HG03066 (cell line): ENCODE measurements at regions not wholly inside any gene's neighbourhood (a gene's known extent, or its start where the extent isn't known, plus 50 kb on each side); places are given as distances from the start of the nearest gene placed in this dataset.

Source experiments
- ATAC-seq: cut with Tn5 transposase; IDR thresholded peaks from one replicate; pipeline ENCODE4 v1.9.1; 2021; ENCODE audit warnings: low read depth; ENCODE audit not compliant: unreplicated experiment

DNA sequence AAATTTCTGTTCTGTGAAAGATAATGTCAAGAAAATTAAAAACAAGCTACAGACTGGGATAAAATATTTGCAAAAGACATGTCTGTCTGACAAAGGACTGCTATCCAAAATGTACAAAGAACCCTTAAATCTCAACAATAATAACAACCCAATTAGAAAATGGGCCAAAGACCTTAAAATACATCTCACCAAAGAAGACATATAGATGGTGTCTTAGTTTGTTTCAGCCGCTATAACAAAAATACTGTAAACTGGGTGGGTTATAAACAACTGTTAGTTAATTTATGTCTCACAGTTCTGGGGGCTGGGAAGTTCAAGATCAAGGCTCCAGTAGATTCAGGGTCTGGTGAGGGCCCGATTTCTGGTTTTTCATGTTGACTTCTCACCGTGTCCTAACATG lies 106.2 kb upstream of the AGTR1 start:
- ATAC-seq, result no peak

DNA sequence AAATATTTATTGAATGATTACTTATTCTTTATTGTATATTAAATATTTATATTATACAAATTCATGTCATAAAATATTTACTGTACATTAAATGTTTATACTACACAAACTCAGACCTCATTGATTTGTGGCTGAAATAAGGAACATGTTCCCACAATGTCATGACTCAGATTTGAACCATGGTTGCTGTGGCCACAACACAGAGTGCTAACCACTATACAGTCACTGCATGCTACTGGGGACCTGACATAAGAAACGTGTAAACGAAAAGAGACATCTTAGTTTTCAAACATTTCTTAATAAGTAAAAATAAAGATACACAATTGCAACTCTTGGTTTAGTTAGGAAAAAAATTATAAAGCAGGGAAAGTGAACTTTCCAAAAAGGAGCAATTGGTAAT lies 99.1 kb upstream of the AGTR1 start:
- no peak for ATAC-seq

DNA sequence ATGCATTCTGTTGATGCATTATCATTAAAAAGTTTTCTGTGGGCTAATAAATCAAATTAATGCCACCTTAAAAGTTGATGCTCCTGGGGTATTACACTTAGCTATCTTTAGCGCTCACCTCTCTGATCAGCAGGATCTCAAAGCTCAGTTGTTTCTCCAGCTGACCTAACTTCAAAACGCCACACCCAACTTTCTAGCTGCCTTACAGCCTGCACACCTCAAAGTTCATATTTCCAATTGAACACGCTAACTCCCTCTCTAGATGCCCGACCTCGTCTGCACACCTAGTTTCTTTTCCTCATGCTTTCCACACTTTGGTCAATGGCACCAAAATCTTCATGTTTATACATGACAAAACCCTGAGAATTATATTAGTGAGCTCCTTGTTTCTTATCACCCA lies 98.2 kb upstream of the AGTR1 start:
- ATAC-seq, result no peak

DNA sequence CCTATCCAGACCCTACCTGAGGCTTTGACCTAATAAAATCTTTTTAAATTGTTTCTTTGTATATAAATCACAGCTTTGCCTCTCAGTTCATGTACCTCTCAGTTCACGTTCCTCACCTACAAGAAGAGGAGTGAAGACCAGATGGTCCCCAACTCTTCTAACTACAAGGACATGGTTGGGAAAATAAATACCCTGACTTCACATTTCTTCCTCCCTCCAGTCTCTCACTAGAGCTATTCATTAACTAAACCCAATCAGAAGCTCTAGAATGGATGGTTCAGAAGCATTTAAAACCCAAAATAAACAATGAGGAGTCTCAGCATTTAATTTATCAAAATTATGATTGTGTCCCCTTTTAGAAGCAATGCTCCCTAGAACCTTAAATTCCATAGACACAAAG lies 97.3 kb upstream of the AGTR1 start:
- ATAC-seq, result no peak

DNA sequence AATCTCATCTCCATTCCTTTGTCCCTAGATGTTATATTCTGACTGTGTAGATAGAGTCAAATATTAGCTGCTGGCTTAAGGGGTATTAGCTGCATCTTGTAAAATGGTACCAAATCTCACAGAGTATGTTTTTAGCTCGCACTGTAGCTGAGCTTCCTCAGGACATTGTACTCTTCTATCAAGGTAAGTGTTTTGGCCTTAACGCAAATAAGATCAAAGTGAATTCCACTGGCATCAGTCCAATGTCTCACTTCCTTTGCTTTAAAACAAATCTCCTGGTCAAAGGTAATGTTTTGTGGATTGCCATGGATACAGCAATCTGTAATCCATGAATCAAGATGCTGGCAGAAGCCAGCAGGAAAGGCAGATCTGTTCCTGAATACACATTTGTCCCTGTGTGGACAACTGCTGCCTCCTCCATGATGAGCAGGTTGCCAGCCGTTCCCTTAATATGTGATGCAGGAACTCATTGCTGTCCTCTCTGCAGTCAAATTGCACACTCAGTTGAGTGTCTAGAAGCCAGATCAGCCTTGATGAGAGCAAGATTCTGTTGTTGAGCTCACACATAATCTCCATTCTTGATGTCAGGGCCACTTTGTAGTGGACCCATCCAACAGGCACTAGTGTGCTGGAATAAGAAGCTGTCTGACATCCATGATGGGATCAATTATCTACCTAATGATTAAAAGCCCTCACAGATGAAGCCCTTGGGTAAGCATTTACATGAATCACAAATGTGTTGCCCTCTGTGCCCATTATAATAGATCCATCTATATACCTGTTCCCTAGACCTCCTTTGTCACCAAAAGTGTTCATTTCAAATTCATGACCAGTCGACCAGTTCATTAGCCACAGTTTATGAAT lies 96.6 kb upstream of the AGTR1 start:
- ATAC-seq, result no peak

DNA sequence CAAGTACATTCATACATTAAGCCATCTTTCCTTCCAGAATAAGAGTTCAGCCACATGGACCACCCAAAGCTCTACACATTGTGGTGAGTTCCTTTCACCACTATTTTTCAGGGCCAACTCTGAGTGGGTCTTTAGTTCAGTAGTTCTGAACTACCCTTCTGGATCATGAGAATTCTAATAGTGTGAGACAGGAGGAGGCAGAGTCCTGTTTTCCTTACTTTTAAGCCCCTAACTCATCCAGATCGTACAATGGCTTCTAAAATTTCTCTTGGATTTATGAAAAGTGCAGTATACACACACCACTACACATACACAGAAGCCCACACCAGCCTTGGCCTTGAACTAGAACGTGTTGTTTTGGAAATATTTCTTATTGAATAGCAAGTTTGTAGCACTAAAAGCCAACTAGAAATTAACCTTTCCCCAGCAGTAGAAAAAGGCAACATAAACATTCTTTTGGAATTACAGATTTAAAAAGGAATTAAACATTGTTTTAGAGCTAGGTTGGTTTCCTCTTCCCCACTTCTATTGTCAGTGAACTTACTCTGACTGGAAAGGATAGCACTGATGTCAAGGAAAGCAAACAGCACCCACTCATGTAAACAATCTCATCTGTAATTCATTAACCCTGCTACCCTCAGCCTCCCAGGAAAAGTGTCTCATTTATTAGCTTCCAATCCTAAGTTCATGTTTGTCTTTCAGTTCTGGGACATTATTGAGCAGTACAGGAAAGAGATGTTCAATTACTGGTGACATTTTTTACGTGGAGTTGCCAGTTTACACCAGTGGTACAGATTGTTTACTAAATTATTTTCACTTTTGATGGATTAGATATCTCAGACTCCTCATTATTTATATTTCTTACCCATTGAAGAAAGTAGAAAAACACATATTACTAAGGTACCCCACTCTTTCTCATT lies 95.7 kb upstream of the AGTR1 start:
- ATAC-seq, result no peak

DNA sequence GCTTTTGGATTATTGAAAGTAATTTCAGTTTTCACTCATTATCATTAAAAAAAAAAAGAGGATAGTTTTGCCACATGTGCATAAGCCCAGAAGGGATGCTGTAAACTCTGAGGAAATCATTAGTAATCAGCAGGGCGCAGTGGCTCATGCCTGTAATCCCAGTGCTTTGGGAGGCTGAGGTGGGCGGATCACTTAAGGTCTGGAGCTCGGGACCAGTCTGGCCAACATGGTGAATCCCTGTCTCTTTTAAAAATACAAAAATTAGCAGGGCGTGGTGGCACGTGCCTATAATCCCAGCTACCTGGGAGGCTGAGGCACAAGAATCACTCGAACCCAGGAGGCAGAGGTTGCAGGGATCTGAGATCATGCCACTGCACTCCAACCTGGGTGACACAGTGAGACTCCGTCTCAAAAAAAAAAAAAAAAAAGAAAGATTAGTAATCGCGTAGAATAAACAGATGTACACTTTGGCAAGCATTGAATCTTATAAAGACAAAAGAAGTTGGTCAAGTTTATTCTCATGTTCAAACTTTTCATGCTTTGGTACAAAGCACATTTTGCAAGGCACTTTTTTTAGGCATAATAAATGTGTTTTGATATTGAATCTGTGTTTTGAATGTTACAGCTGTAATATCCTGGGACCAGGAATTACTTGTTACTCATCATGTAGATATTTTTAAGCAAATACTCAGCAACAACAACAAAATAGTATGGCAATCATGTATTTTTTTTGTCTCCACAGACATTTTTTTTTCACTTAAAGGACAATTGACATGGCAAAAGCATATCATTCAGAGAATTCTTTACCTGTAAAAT lies 93.2 kb upstream of the AGTR1 start:
- ATAC-seq, result no peak

DNA sequence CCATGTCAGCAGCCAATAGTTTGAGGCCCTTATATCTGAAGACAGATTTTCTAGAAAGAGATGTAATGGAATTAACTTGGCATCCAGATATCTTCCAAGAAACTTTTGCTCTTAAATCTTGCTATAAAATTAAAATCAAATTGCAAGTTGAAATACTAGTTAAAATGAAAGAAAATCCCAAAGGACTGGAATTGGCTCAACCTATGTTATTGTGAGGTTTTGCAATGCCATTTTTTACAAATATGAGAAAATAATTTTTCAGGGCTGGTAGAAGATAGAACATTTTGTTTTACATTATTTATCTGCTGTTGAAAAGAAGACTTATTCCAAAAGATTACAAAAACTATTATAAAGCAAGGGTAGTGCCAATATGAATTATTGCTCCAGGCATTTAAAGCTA lies 92.2 kb upstream of the AGTR1 start:
- ATAC-seq, result no peak

DNA sequence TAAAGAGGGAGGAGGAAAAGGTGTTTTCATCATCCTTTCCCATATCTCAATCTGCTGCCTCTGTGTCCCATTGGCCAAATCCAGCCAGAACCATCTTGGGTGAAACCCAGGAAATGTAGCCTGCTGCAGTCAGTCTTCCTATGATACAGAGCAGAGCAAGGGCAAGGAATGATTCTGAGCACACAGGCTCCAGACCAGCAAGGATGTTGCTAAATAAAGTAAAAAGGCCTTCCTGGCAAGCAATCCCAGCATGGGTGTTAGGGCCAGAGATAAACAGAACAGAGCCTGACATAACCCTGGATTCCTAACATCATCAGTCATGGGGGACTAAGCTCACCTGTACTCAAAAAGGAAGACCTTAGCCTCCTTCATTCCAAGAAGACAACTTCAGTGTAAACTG lies 90.7 kb upstream of the AGTR1 start:
- ATAC-seq, result no peak

DNA sequence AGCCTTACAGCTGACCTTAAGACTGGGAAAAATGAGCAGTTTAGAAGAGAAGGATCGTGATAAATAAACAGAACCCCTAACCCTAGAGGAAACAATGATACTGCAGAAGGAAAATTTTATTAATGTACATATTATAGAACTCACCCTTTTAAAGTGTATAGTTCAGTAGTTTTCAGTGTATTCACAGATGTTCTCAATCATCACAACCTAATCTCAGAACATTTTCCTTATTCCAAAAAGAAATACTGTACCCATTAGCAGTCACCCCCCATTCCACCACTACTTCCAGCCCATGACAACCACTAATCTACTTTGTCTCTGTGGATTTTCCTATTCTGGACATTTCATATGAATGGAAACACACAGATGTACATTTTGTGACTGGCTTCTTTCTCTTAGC lies 90.2 kb upstream of the AGTR1 start:
- no peak for ATAC-seq

DNA sequence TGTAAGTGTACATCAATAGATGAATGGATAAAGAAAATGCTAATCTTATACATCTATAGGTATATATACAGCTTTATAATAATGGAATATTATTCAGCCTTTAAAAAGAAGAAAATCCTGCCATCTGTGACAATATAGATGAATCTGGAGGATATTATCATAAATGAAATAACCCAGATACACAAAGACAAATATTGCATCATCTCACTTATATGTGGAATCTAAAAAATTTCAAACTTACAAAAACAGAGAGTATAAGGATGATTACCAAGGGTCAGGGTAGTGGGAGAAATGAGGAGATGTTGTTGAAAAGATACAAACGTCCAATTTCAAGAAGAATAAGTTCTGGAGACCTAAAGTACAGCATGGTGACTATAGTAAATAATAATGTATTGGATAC lies 85.4 kb upstream of the AGTR1 start:
- no peak for ATAC-seq

DNA sequence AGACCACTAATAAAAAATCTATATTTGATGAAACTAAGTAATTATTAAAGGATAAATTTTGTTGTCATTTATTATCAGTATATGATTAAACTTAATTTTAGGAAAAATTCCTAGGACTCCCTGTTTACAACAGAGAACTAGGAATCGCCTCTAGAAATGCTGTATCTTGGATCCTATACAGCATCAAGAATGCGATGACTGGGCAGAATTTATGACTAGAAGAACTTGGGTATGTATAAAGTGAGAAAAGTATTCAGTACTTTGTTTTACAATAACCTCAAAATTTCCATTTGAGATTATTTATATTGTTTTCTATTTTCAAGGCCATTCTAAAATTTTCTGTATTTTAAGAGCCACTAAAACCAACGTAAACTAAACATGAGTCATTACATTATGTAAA lies 82.3 kb upstream of the AGTR1 start:
- ATAC-seq, result no peak

DNA sequence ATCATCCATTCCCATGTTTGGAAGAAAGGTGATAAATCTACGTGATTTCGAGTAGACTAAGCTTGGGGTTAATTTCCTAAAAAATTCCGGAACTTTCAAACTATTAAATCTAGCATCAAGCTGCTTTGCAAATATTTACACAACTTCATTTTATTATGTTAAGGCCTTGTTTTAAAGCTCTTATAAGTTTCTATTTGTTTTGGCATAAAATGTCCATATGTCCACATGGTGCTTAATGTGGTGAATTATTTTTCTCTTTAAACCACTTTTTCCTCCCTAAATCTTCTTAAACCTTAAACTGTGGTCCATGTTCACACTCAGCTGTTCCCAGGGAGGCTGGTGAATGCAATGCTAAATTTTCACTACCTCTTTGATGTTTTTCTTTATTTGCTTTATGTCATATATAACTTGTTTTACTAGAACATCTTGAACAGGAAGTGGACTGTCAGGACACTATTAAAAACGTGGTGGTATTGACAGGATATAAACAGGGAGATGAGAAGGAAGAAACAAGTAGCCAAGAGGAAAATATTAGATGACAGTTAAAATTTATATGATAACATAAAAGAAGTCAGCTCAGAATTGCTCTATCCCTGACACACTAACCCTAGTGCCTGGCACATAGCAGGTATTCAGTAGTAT lies 72.5 kb upstream of the AGTR1 start:
- ATAC-seq, result no peak

DNA sequence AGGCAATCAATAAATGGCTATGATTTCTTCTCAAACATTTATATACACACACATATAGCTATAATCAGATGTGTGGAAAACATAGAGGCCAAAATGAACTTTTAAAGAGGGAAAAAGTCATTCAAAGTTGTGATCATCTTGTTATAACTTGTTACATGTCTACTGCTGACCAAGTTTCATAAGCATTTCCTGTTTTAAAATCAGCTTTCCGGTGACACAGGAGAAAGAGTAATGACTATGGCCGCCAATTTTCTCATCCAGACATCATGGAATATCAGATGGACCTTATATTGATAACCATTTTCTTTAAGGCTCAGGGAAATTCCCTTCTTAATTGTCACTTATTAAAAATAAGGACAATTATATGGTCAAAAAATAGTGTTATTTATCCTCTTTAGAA lies 71.7 kb upstream of the AGTR1 start:
- no peak for ATAC-seq

DNA sequence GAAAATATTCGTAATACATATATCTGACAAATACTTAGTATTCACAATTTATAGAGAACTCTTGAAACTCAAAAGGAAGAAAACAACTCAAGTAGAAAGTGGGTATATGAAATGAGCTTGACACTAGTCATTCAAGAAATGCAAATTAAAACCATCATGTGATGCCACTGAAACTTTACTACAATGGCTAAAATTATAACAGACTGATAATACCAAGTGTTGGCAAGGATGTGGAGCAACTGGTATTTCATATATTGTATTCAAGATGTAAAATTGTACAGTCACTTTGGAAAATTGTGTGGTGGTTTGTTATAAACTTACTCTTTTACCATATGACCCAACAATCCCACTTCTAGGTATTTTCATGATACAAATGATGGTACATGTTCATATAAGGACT lies 68.7 kb upstream of the AGTR1 start:
- ATAC-seq, result no peak

DNA sequence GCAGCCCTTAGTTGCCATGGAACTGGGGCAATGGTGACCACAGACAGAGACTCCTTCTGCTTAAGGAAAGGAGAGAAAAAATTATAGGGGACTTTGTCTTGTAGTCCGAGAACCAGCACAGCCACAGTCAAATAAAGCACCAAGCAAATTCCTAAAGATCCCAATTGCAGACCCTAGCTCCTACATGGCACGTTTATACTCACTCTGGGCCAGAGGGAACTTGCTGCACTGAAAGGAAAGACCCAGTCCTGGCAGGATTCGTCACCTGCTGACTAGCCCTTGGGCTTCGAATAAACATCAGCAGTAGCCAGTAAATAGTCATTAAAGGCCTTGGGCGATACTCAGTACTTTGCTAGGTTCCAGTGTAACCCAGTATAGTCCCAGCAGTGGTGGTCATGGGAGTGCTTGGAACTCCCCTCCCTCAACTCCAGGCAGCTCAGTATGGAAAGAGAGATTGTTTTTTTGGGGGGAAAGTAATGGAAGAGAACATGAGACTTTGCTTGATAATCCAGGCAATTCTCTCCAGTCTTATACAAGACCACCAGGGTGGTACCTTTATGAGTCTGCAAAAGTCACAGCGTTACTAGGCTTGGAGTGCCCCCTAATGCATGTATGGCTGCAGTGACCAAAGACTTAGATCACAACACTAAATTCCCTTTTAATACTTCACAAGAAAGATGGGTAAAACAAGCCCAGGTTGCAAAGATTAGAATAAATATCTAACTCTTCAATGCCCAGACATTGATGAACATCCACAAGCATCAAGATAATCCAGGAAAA lies 66.4 kb upstream of the AGTR1 start:
- ATAC-seq, result no peak

DNA sequence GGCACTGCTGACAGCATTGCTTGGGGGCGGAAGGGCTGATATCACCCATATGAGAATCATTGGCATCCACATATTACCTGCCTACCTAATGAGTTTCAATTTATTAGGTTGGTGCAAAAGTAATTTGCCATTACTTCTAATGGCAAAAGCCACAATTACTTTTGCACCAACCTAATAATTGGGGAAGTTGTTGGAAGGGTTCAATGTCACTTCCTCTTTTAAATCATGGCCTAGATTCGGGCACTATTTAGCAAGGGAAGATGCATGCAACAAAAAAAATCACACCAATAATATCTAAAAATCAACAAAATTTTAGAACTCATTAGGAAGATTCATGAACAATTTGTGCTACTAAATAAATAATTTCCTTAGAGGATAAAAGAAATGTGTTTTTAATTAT lies 56.0 kb upstream of the AGTR1 start:
- no peak for ATAC-seq

DNA sequence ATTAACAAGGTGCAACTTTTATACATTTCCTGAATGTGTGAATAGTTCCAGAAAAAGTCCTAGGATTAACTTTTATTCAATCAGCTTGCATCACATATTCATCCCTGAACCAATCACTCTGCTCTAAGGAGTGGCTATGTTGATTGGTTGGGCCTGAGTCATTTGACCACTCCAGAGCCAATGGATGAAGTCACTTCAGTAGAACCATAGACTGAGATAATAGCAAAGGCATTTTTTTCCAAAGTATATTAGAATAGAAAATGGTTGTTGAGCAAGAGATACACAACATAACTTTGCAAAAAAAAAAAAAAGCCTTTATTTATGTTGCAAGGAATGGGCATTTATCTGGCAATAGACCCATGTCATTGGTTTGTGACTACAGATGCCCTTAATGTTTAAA lies 55.5 kb upstream of the AGTR1 start:
- no peak for ATAC-seq

DNA sequence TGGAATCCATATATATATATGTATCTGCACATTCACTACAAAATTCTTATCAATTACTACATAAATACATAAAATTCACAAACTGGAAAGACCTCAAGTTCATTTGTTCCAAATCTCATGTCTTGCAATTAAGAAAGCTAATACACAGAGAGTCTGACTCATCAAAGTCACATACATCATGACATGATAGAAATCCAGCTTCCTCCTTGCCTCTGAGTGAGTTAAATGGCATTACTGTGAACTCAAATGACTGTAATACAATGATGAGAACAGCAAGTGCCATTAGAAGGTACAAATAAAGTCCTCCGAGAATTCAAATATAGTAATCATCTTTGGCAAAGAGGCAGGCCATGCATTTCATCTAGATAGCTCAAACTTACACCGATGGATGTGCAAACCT lies 55.1 kb upstream of the AGTR1 start:
- no peak for ATAC-seq

DNA sequence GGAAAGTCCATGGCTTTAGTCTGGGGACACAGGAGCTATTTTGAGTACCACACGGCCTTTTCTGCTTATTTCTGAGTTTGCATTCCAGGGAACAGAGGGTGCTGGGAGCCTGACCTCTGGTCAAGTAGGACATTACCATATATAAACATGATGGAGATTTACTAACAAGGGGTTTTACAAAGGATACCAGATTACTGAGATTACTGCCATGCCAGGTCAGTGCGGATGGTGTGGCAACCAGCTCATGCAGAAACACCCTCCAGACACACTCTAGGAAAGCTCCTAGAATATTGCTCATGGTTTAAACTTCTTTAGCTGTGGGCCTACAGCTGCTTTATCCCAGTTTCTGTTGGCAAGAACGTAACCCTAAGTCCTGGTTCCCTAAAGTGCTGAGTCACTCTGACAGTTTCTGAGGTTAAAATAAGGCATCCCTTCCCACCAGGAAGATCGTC lies 54.3 kb upstream of the AGTR1 start:
- no peak for ATAC-seq
